ENCODE measurements at regions not wholly inside any gene's neighbourhood (a gene's known extent, or its start where the extent isn't known, plus 50 kb on each side); places are given as distances from the start of the nearest gene placed in this dataset.

DNA sequence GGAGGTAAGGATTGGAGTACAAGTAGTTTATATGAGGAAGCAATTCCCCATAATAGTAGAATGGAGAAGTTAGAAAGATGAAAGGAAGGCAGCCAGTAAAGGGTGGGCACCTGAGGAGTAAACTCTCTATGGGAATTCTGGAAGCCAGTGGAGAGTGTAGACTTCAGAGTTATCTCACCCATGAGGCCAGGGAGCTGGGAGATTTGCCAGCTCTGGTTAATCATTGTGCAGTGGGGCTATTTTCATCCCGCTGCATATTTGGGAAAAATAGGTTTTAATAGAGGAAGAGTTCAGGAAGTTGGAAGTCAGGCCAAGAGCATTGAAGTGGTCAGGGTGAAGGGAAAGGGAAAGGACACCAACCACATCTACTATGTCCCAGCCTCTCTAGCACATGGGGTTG lies 242.3 kb upstream of the BRINP1 start:
- no peak for FAIRE-seq

DNA sequence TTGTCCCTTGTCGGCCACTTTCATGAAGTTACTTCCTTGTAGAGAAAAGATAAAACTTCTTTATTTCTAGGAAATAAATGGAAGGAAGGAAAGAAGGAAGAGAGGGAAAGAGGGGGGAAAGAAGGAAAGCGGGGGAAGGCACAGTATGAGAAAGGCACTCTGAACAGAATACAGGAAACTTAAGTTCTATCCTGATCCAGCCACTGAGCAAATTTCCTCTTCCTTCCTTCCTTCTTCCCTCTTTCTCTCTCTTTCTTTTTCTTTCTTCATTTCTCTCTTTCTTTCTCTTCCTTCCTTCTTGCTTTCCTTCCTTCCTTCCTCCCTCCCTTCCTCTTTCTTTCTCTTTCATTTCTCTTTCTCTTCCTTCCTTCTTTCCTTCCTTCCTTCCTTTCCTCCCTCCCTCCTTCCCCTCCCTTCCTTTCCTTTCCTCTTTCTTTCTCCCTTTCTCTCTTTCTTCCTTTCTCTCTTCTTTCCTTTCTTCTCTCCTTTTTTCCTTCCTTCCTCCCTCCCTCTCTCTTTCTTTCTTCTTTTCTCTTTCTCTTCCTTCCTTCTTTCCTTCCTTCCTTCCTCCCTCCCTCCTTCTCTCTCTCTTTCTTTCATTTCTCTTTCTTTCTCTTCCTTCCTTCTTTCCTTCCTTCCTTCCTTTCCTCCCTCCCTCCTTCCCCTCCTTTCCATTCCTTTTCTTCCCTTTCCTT lies 240.2 kb upstream of the BRINP1 start:
- WGBS, 3 donors: 85 to 93% (median 91%) methylated on average over 2 of the region's 2 CpGs
- no peak overlapping the region for H3K27ac ChIP-seq (ENCODE audit: low read depth in 1 of 3, low read length in 2 of 3)
- H3K36me3 ChIP-seq (ENCODE audit: control insufficient read depth in 3 of 3, insufficient read depth in 2 of 3, low read depth in 1 of 3, low read length in 3 of 3): no peaks in the 10 kb centered on the region

More for the DNA sequence above, 242.3 kb upstream of the BRINP1 start:
- H3K4me3 ChIP-seq (ENCODE audit: low read depth in 1 of 3, low read length in 3 of 3): no peak overlapping the region
- WGBS, 3 donors: 13 to 45% (median 14%) methylated on average over 1 of the region's 1 CpG
- H3K27me3 ChIP-seq (ENCODE audit: control insufficient read depth in 3 of 3, insufficient read depth in 3 of 3, low read length in 3 of 3): no peaks in the 10 kb centered on the region
- DNase-seq: no peak
- no peaks in the 10 kb centered on the region for H3K9me3 ChIP-seq (ENCODE audit: control insufficient read depth in 2 of 2, insufficient read depth in 1 of 2, low read depth in 1 of 2, low read length in 1 of 2)
- H3K4me1 ChIP-seq (ENCODE audit: control insufficient read depth in 3 of 3, insufficient read depth in 2 of 3, low read depth in 1 of 3, low read length in 2 of 3): no peaks in the 10 kb centered on the region
- H3K27ac ChIP-seq (ENCODE audit: low read depth in 1 of 3, low read length in 2 of 3): no peak overlapping the region
- no peaks in the 10 kb centered on the region for H3K36me3 ChIP-seq (ENCODE audit: control insufficient read depth in 3 of 3, insufficient read depth in 2 of 3, low read depth in 1 of 3, low read length in 3 of 3)

DNA sequence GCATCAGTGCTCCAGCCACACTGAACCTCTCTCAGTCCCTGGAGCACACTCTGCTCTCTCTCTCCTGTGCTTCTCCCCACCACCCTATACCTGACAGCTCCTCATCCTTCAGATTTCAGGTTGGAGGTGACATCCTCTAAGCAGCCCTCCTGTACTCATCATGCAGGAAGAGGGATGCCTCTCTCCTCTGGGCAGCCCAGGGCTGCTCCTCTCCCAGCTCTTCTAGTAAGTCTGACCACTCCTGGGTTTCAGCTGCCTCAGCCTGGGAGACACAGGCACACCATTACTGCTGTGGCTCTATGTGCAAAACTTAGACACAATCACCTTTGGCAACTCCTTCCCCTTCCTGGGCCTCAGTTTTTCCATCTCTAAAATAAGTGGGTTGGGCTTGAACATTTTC lies 232.4 kb upstream of the BRINP1 start:
- FAIRE-seq: no peak
- no peaks in the 10 kb centered on the region for H3K36me3 ChIP-seq (ENCODE audit: control insufficient read depth in 3 of 3, insufficient read depth in 2 of 3, low read depth in 1 of 3, low read length in 3 of 3)
- H3K9me3 ChIP-seq (ENCODE audit: control insufficient read depth in 2 of 2, insufficient read depth in 1 of 2, low read depth in 1 of 2, low read length in 1 of 2): no peaks in the 10 kb centered on the region
- no peak overlapping the region for H3K4me3 ChIP-seq (ENCODE audit: low read depth in 1 of 3, low read length in 3 of 3)
- H3K4me1 ChIP-seq (ENCODE audit: control insufficient read depth in 3 of 3, insufficient read depth in 2 of 3, low read depth in 1 of 3, low read length in 2 of 3): no peaks in the 10 kb centered on the region
- no peak for DNase-seq
- no peak overlapping the region for H3K27ac ChIP-seq (ENCODE audit: low read depth in 1 of 3, low read length in 2 of 3)
- H3K27me3 ChIP-seq (ENCODE audit: control insufficient read depth in 3 of 3, insufficient read depth in 3 of 3, low read length in 3 of 3): no peaks in the 10 kb centered on the region

More for the DNA sequence above, 240.2 kb upstream of the BRINP1 start:
- DNase-seq (no peak), FAIRE-seq (no peak)
- H3K4me1 ChIP-seq (ENCODE audit: control insufficient read depth in 3 of 3, insufficient read depth in 2 of 3, low read depth in 1 of 3, low read length in 2 of 3): no peaks in the 10 kb centered on the region
- H3K4me3 ChIP-seq (ENCODE audit: low read depth in 1 of 3, low read length in 3 of 3): no peak overlapping the region
- H3K27me3 ChIP-seq (ENCODE audit: control insufficient read depth in 3 of 3, insufficient read depth in 3 of 3, low read length in 3 of 3): no peaks in the 10 kb centered on the region
- no peaks in the 10 kb centered on the region for H3K9me3 ChIP-seq (ENCODE audit: control insufficient read depth in 2 of 2, insufficient read depth in 1 of 2, low read depth in 1 of 2, low read length in 1 of 2)

DNA sequence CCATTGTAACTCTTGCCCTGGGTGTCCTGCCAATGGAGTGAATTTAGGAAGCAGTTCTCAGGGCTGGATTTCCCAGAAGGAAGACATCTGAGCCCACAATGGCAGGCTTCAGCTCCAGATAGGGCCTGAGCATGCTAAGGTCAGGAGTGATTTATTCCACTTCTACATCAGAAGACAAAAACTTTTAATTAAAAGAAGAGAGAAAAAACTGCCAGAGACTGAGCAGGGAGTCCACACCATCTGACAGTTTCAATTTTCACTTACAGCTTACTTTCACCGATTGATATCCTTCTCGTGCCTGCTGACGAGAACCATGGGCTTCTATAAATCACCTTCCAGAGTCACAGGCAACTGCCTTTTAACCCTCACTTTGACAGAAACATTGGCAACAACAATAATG lies 228.3 kb upstream of the BRINP1 start:
- Histone ChIP-seq H3K9me3 (ENCODE audit: control insufficient read depth in 2 of 2, insufficient read depth in 1 of 2, low read depth in 1 of 2, low read length in 1 of 2) (no peaks in the 10 kb centered on the region), H3K36me3 (ENCODE audit: control insufficient read depth in 3 of 3, insufficient read depth in 2 of 3, low read depth in 1 of 3, low read length in 3 of 3) (no peaks in the 10 kb centered on the region), H3K27me3 (ENCODE audit: control insufficient read depth in 3 of 3, insufficient read depth in 3 of 3, low read length in 3 of 3) (no peaks in the 10 kb centered on the region), H3K4me1 (ENCODE audit: control insufficient read depth in 3 of 3, insufficient read depth in 2 of 3, low read depth in 1 of 3, low read length in 2 of 3) (no peaks in the 10 kb centered on the region), H3K27ac (ENCODE audit: low read depth in 1 of 3, low read length in 2 of 3) (no peak overlapping the region), H3K4me3 (ENCODE audit: low read depth in 1 of 3, low read length in 3 of 3) (no peak overlapping the region)
- no peak for DNase-seq
- FAIRE-seq: no peak
- 46 to 73% (median 57%) methylated on average over 3 of the region's 3 CpGs for WGBS, 3 donors

DNA sequence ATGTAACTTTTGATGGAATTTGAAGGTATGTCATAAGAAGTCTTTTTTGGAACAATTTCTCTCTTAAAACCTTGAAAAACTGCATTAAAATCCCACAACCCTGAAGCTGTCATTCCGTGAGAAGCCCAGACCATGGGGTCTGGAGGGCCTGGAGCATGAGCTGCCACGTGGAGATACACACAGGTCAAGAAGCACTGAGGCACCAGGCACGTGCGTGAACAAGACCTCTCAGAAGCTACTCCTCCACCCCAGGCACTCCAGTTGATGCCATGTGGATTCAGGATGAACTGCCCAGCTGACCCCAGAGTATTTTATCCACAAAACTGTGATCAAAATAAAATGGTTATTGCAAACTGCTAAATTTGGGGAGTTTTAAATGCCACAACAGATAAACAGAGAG lies 227.5 kb upstream of the BRINP1 start:
- H3K27ac ChIP-seq (ENCODE audit: low read depth in 1 of 3, low read length in 2 of 3): no peak overlapping the region
- FAIRE-seq: no peak
- H3K27me3 ChIP-seq (ENCODE audit: control insufficient read depth in 3 of 3, insufficient read depth in 3 of 3, low read length in 3 of 3): no peaks in the 10 kb centered on the region
- H3K36me3 ChIP-seq (ENCODE audit: control insufficient read depth in 3 of 3, insufficient read depth in 2 of 3, low read depth in 1 of 3, low read length in 3 of 3): no peaks in the 10 kb centered on the region
- no peaks in the 10 kb centered on the region for H3K4me1 ChIP-seq (ENCODE audit: control insufficient read depth in 3 of 3, insufficient read depth in 2 of 3, low read depth in 1 of 3, low read length in 2 of 3)
- no peaks in the 10 kb centered on the region for H3K9me3 ChIP-seq (ENCODE audit: control insufficient read depth in 2 of 2, insufficient read depth in 1 of 2, low read depth in 1 of 2, low read length in 1 of 2)
- H3K4me3 ChIP-seq (ENCODE audit: low read depth in 1 of 3, low read length in 3 of 3): no peak overlapping the region
- 77 to 79% (median 78%) methylated on average over 4 of the region's 4 CpGs for WGBS, 3 donors
- no peak for DNase-seq

DNA sequence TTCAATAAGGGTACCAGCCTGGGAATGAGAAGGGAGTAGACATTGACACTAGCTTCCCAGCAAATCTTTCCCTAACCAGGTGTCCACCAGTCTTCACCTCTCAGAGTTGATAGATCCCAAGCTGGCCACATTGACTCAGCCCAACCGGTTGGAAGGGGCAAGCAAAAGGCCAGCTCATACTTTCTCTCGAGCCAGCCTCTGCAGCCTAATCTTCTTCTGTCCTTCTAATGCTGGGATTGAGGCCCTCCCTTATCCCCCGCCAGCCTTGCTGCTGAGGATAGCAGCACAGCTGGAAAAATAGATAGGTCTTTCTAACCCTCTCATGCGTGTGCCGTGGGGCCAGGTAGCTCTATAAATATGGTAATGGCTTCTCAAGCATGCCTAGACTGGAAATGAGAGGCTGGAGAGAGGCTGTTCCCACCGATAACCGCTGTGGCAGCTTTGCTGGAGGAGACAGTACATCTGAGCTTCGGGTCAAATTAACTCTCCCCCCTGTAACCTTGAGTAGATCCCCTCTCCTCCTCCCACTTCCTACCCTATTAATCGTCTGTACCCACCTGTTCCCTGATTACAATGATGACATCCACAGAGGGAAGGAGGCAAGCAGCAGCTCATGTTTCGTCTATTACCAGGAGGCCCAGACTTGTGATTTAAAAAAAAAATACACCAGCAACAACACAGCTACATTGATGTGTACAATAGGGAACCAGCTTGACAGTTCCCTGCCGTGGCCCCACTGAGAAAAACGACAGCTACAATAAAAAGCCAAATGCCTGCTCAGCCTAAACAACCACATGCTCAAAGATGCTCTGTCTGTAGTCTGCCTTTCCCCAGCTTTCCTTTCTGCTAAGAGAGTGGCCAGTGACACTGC lies 219.9 kb upstream of the BRINP1 start:
- WGBS, 3 donors: 64 to 68% (median 68%) methylated on average over 12 of the region's 12 CpGs
- FAIRE-seq: no peak

DNA sequence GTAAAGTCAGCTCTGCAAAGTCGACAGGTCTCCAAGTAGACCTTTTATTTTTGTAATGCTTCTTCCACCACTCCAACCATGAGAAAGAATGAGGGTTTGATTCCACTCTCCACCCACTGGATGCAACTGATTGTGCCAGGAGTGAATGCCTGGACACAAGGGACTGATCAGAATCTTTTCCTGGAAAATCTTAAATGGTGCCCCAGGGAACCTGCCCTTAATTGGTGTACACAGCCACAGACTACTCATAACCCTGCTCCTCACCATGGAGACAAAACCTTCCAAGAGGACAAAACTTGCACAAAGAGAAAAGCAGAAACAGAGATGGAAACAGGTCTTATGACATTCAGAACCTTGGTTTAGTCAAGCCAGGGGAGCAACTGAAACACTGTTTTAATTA lies 208.6 kb upstream of the BRINP1 start:
- whole genome bisulfite sequencing, 3 donors: 71 to 81% (median 76%) methylated on average over 1 of the region's 1 CpG
- H3K4me3 ChIP-seq (ENCODE audit: low read depth in 1 of 3, low read length in 3 of 3): no peak overlapping the region
- DNase-seq: no peak

More for the DNA sequence above, 219.9 kb upstream of the BRINP1 start:
- no peak for DNase-seq
- H3K9me3 ChIP-seq (ENCODE audit: control insufficient read depth in 2 of 2, insufficient read depth in 1 of 2, low read depth in 1 of 2, low read length in 1 of 2): no peaks in the 10 kb centered on the region
- H3K27ac ChIP-seq (ENCODE audit: low read depth in 1 of 3, low read length in 2 of 3): no peak overlapping the region
- H3K4me3 ChIP-seq (ENCODE audit: low read depth in 1 of 3, low read length in 3 of 3): no peak overlapping the region
- H3K27me3 ChIP-seq (ENCODE audit: control insufficient read depth in 3 of 3, insufficient read depth in 3 of 3, low read length in 3 of 3): no peaks in the 10 kb centered on the region
- H3K4me1 ChIP-seq (ENCODE audit: control insufficient read depth in 3 of 3, insufficient read depth in 2 of 3, low read depth in 1 of 3, low read length in 2 of 3): no peaks in the 10 kb centered on the region
- H3K36me3 ChIP-seq (ENCODE audit: control insufficient read depth in 3 of 3, insufficient read depth in 2 of 3, low read depth in 1 of 3, low read length in 3 of 3): no peaks in the 10 kb centered on the region

DNA sequence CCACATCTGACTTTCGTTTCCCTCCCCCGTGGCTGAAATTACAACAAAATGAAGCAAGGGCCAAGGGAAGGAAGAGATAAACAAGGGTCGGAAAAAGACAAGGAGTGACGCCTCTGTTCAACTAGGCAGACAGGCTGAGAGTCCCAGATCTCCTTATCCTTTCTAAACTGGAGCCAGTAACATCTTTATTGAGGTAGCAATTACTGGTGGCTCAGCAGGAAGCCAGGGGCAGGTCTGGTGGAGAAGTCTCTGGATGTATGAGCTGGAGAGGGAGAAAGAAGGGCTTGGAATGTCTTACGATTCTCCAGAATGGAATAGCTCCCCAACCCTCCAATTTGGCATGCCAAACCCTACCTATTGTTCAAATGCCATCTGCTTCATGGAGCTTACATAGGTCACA lies 190.8 kb upstream of the BRINP1 start:
- no peaks in the 10 kb centered on the region for H3K36me3 ChIP-seq (ENCODE audit: control insufficient read depth in 3 of 3, insufficient read depth in 2 of 3, low read depth in 1 of 3, low read length in 3 of 3)
- no peak overlapping the region for H3K4me3 ChIP-seq (ENCODE audit: low read depth in 1 of 3, low read length in 3 of 3)
- H3K27ac ChIP-seq (ENCODE audit: low read depth in 1 of 3, low read length in 2 of 3): no peak overlapping the region
- no peaks in the 10 kb centered on the region for H3K27me3 ChIP-seq (ENCODE audit: control insufficient read depth in 3 of 3, insufficient read depth in 3 of 3, low read length in 3 of 3)
- H3K4me1 ChIP-seq (ENCODE audit: control insufficient read depth in 3 of 3, insufficient read depth in 2 of 3, low read depth in 1 of 3, low read length in 2 of 3): no peaks in the 10 kb centered on the region
- no peak for DNase-seq
- no peaks in the 10 kb centered on the region for H3K9me3 ChIP-seq (ENCODE audit: control insufficient read depth in 2 of 2, insufficient read depth in 1 of 2, low read depth in 1 of 2, low read length in 1 of 2)
- FAIRE-seq: no peak
- 24 to 38% (median 31%) methylated on average over 5 of the region's 5 CpGs for WGBS, 3 donors

More for the DNA sequence above, 208.6 kb upstream of the BRINP1 start:
- no peaks in the 10 kb centered on the region for H3K4me1 ChIP-seq (ENCODE audit: control insufficient read depth in 3 of 3, insufficient read depth in 2 of 3, low read depth in 1 of 3, low read length in 2 of 3)
- H3K9me3 ChIP-seq (ENCODE audit: control insufficient read depth in 2 of 2, insufficient read depth in 1 of 2, low read depth in 1 of 2, low read length in 1 of 2): no peaks in the 10 kb centered on the region
- H3K27me3 ChIP-seq (ENCODE audit: control insufficient read depth in 3 of 3, insufficient read depth in 3 of 3, low read length in 3 of 3): no peaks in the 10 kb centered on the region
- no peak for FAIRE-seq
- H3K36me3 ChIP-seq (ENCODE audit: control insufficient read depth in 3 of 3, insufficient read depth in 2 of 3, low read depth in 1 of 3, low read length in 3 of 3): no peaks in the 10 kb centered on the region
- H3K27ac ChIP-seq (ENCODE audit: low read depth in 1 of 3, low read length in 2 of 3): no peak overlapping the region

Data from small intestine (tissue), 7 donors.